ENCODE measurements at regions not wholly inside any gene's neighbourhood (a gene's known extent, or its start where the extent isn't known, plus 50 kb on each side); places are given as distances from the start of the nearest gene placed in this dataset.
"Not testable (repeated sequence)": the region's sequence is repeated elsewhere in the genome, so short reads cannot be mapped to it uniquely, and the experiment has no call there.

- DNase-seq, result no peak
These were observed 145.7 kb upstream of the FERD3L start for GRCh38 chr7:19290968-19291367.

- no peak for DNase-seq
These were observed 144.8 kb upstream of the FERD3L start for GRCh38 chr7:19290066-19290465.

DNA sequence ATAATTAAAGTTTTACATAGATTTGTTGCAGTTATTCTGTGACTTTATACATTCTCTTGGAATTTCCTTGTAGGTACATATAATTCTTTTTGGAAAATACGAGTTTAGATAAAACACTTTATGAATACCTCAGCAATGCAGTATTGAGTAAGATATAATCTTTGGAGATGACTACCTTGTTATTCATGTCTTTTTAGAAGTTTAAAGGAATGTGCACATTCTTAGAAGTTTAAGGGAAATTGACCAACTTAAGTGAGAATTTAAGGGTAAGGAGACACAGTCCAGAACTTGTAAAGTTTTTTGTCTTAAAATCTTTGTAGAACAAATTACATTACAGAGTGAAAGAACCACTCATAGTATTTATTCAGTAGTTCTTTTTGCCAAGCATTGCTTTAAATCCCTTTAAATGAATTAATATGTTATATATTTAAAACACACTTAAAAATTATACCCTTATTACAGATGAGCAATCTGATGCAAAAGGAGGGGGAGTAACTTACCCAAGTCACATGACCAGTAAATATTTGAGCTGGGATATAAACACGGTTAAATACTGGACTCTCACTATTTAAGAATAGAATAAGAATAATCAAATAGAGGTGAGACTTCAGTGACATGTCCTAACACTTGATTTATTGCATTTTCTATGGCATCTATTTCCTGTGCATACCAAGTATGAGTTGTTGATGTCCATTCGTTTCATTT, 139.5 kb upstream of the FERD3L start:
- no peak for DNase-seq

GRCh38 chr7:19284136-19284535, 138.9 kb upstream of the FERD3L start:
- no peak for DNase-seq

- DNase-seq, result no peak
These were observed 129.8 kb upstream of the FERD3L start for GRCh38 chr7:19275000-19275399.

GRCh38 chr7:19272329-19272728, 127.1 kb upstream of the FERD3L start:
- not testable (repeated sequence) for DNase-seq

DNA sequence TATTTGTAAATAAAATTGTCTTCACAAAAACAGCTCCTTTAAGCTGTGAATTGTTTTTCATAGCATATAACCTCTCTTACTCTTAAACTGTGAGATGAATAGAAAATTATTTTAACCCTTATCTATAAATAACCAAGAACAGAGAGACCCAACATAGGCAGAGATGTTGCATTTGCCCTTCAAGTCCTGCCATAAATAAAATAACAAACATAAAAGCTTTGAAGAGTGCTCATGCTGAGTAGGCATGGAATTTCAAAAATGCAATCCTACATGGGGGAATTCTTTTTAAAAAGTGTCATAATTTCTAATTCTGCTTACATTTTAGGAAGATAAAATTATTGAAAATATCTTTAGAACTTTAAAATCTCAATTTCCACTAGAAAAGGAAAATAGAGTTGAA, 124.1 kb upstream of the FERD3L start:
- DNase-seq, result no peak

- no peak for DNase-seq
These were observed 123.5 kb upstream of the FERD3L start for GRCh38 chr7:19268737-19269136.

GRCh38 chr7:19262826-19263225, 117.6 kb upstream of the FERD3L start:
- DNase-seq, result no peak

- DNase-seq, result no peak
These were observed 104.1 kb upstream of the FERD3L start for GRCh38 chr7:19249281-19249680.

- DNase-seq, result no peak
These were observed 103.5 kb upstream of the FERD3L start for GRCh38 chr7:19248681-19249080.

GRCh38 chr7:19248115-19248514, 102.9 kb upstream of the FERD3L start:
- no peak for DNase-seq

GRCh38 chr7:19247017-19247416, 101.8 kb upstream of the FERD3L start:
- no peak for DNase-seq

DNA sequence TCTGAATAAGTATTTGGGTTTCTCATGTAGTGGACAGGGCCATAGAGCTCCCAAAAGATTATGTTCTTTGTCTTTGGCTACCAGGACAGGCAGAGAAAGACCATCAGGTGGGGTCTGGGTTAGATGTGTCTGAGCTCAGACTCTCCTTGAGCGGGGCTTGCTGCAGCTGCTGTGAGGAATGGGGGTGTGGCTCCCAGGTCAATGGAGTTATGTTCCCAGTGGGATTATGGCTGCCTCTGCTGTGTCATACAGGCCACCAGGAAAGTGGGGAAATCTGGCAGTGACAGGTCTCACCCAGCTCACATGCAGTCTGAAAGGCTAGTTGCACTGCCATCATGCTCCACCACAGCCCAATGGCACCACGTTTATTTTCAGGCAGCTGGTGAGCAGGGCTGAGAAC, 97.0 kb upstream of the FERD3L start:
- DNase-seq, result no peak

GRCh38 chr7:19239951-19240350, 94.7 kb upstream of the FERD3L start:
- no peak for DNase-seq

DNA sequence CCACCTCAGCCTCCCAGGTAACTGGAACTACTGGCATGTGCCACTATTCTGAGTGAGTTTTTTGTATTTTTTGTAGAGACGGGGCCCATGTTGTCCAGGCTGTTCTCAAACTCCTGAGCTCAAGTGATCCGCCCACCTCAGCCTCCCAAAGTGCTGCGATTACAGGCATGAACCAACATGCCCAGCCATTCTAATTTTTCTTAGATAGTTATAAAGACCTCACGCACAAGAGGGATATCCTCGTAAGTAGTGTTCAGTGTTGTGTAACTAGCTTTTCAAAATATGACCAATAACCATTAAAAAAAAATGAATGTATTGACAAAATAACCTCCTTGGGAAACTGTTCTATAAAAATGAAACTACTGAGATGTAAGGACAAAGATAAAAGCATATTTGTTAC, 90.5 kb upstream of the FERD3L start:
- no peak for DNase-seq

- DNase-seq, result no peak
These were observed 79.7 kb upstream of the FERD3L start for GRCh38 chr7:19224951-19225350.

GRCh38 chr7:19215412-19215811, 70.2 kb upstream of the FERD3L start:
- no peak for DNase-seq

DNA sequence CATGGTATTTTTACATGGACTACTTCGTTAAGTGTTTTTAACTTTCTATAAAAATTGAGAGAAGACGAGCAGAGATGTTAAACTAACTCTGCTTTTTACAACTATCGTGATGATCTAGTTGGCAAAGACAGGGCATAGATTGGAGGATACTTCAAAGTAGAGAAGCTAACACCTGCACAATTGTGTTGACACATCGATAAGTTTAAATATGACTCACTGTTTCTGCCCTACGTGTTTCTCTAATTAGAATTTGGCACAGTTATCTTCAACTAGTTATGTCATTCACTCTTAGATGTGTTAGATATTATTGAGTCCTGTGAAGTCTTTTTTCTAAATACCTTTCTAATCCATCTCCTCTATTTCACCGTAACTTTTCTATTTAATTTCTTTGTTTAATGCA, 68.5 kb upstream of the FERD3L start:
- no peak for DNase-seq

DNA sequence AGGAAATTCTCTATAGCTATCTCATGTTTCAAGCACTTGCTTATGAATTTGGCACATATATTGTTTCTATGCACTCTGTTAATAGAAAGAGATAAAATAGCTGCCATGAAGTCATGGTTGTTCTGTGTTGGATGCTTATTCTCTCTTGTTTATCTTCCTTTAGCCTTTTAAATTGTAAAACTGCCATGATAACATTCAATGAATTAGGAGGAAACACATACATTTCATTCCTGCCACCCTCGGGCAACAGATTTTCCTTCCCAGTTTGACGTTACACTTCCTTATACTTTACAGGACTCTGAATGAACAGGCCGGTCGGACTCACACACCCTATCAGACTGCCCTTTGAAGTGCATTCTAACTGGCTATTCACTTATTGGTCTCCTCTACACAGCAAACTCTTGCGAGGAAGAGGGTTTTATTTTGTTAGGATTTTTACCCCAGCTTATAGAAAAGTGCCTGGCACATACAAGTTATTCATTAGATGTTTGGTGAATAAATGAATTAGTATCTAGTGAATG, 65.7 kb upstream of the FERD3L start:
- no peak for DNase-seq

DNA sequence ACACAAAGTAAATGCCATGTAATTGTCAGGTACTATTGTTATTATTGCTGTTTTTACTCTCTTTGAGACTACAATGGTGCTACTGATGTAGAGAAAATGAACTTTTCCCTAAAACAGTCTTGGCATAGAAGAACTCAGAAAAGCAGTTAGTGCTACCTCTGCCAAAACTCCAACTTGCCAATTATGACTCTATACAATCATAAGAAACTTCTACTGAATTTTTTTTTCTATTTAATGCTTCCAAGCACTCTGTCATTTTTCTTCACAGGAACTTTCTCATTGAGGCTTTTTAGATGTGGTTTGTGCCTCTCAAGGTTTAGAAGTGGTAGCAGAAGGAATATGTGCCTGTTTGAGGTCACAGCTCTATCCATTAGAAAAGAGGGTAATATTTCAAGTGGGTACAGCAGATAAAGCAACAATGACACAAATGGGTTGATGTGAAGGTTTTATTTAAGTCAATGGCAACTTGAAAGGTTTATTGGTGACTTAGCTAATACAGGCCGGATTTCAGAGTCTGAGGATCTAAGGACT, 64.0 kb upstream of the FERD3L start:
- no peak for DNase-seq

- DNase-seq, result no peak
These were observed 61.5 kb upstream of the FERD3L start for GRCh38 chr7:19206721-19207120.

DNA sequence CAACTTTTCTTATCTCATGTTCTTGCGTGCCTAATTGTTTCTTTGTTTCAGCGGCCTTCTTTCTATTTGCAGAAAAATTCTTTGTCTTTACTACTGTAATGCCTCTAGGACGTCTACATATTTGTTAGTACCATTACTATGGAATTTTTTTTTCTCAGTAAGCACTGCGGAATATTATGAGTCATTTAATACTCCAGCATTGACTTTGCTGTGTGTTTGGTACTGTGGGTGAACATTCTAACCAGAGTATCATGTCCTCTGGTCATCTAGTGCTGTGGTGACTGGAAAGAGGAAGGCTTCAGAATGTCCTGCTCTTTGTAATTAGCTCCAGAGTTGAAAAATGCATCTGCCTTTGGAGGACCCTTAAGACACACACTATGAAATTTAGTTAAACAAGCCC, 58.5 kb upstream of the FERD3L start:
- no peak for DNase-seq

DNA sequence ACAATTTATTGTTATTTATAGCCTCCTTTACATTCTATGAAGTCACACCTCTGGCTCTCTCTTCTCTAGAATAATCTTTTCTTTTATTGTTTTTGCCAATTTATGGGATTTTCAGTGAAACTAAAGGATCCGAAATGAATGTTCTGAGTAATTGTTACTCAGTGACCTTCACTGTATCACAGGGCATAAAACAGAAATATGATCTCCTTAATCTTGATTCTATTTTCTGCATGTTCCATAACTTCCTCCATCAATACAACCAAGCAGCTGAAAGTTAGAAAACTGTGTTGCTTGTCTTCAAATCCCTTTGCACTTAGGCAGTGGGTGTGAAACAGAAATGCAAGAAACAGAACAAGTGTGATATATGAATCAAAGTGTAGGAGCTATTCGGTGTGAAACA, 57.4 kb upstream of the FERD3L start:
- DNase-seq, result no peak
